ENCODE measurements at regions not wholly inside any gene's neighbourhood (a gene's known extent, or its start where the extent isn't known, plus 50 kb on each side); places are given as distances from the start of the nearest gene placed in this dataset.

GRCh38 chr6:134472046-134472445, 154.1 kb upstream of the SGK1 start:
- no peaks in the 10 kb centered on the region for H3K27me3 ChIP-seq (replicated peaks; ENCODE audit: insufficient read depth)
- no peak overlapping the region for H3K27ac ChIP-seq
- H3K4me3 ChIP-seq, result no peak overlapping the region
- 96 to 98% methylated on average over 3 of the region's 3 CpGs for WGBS, 2 experiments (ENCODE audit: low coverage in 1 of 2, low lambda C conversion rate in 2 of 2, missing lambda C conversion rate in 2 of 2)
- no peaks in the 10 kb centered on the region for H4K20me1 ChIP-seq (ENCODE audit: insufficient read depth)
- in situ Hi-C loops (cut with MboI), result no loop called here
- no peaks in the 10 kb centered on the region for H3K9me3 ChIP-seq (ENCODE audit: low read depth)
- no peak overlapping the region for H3K9ac ChIP-seq
- H3K79me2 ChIP-seq (ENCODE audit: insufficient read depth), result no peaks in the 10 kb centered on the region
- no peak overlapping the region for H2AFZ ChIP-seq
- TF ChIP-seq EZH2 (IDR thresholded peaks at IDR 0.05; ENCODE audit: insufficient read depth, poor library complexity, severe bottlenecking) (no peak), EZH2phosphoT487 (IDR thresholded peaks at IDR 0.05; ENCODE audit: insufficient read depth, low read depth) (no peak)
- DNase-seq, result no peak
- no peaks in the 10 kb centered on the region for H3K36me3 ChIP-seq (ENCODE audit: low read depth)
- H3K4me1 ChIP-seq (ENCODE audit: insufficient read depth), result peaks cover 8% of the 10 kb centered on the region
- no peaks in the 10 kb centered on the region for H3F3A ChIP-seq (ENCODE audit: insufficient read depth)
- no peak overlapping the region for H3K4me2 ChIP-seq (ENCODE audit: unreplicated experiment)
- H3K9me2 ChIP-seq (ENCODE audit: insufficient read depth), result no peaks in the 10 kb centered on the region

- Histone ChIP-seq H3K36me3 (ENCODE audit: low read depth) (no peaks in the 10 kb centered on the region), H3K79me2 (ENCODE audit: insufficient read depth) (no peaks in the 10 kb centered on the region), H3K27me3 (replicated peaks; ENCODE audit: insufficient read depth) (no peaks in the 10 kb centered on the region), H3K4me1 (ENCODE audit: insufficient read depth) (peaks cover 19% of the 10 kb centered on the region), H2AFZ (no peak overlapping the region), H3K9me3 (ENCODE audit: low read depth) (no peaks in the 10 kb centered on the region), H3F3A (ENCODE audit: insufficient read depth) (peaks cover 10% of the 10 kb centered on the region; the same call in 1 of the 2 replicates), H3K9me2 (ENCODE audit: insufficient read depth) (no peaks in the 10 kb centered on the region), H3K4me3 (no peak overlapping the region), H3K4me2 (ENCODE audit: unreplicated experiment) (no peak overlapping the region), H3K27ac (no peak overlapping the region), H4K20me1 (ENCODE audit: insufficient read depth) (no peaks in the 10 kb centered on the region), H3K9ac (no peak overlapping the region)
- no peak for DNase-seq
- WGBS, 2 experiments (ENCODE audit: low coverage in 1 of 2, low lambda C conversion rate in 2 of 2, missing lambda C conversion rate in 2 of 2), result 92 to 95% methylated on average over 3 of the region's 3 CpGs
- TF ChIP-seq EZH2phosphoT487 (IDR thresholded peaks at IDR 0.05; ENCODE audit: insufficient read depth, low read depth) (no peak), EZH2 (IDR thresholded peaks at IDR 0.05; ENCODE audit: insufficient read depth, poor library complexity, severe bottlenecking) (no peak)
- in situ Hi-C loops (cut with MboI), result no loop called here
Observed at GRCh38 chr6:134470457-134470975, 152.6 kb upstream of the SGK1 start.

GRCh38 chr6:134469702-134470456, 152.0 kb upstream of the SGK1 start:
- H3K36me3 ChIP-seq (ENCODE audit: low read depth), result no peaks in the 10 kb centered on the region
- H4K20me1 ChIP-seq (ENCODE audit: insufficient read depth), result no peaks in the 10 kb centered on the region
- no peak overlapping the region for H3K4me2 ChIP-seq (ENCODE audit: unreplicated experiment)
- H3K9ac ChIP-seq, result no peak overlapping the region
- H2AFZ ChIP-seq, result no peak overlapping the region
- 90 to 91% methylated on average over 8 of the region's 8 CpGs for WGBS, 2 experiments (ENCODE audit: low coverage in 1 of 2, low lambda C conversion rate in 2 of 2, missing lambda C conversion rate in 2 of 2)
- TF ChIP-seq EZH2 (IDR thresholded peaks at IDR 0.05; ENCODE audit: insufficient read depth, poor library complexity, severe bottlenecking) (no peak), EZH2phosphoT487 (IDR thresholded peaks at IDR 0.05; ENCODE audit: insufficient read depth, low read depth) (no peak)
- H3K27ac ChIP-seq, result no peak overlapping the region
- no peaks in the 10 kb centered on the region for H3K9me2 ChIP-seq (ENCODE audit: insufficient read depth)
- H3K79me2 ChIP-seq (ENCODE audit: insufficient read depth), result no peaks in the 10 kb centered on the region
- in situ Hi-C loops (cut with MboI), result no loop called here
- peaks cover 25% of the 10 kb centered on the region for H3K4me1 ChIP-seq (ENCODE audit: insufficient read depth)
- DNase-seq, result no peak
- H3K4me3 ChIP-seq, result no peak overlapping the region
- no peaks in the 10 kb centered on the region for H3K9me3 ChIP-seq (ENCODE audit: low read depth)
- H3F3A ChIP-seq (ENCODE audit: insufficient read depth), result peaks cover 10% of the 10 kb centered on the region; the same call in 1 of the 2 replicates
- H3K27me3 ChIP-seq (replicated peaks; ENCODE audit: insufficient read depth), result no peaks in the 10 kb centered on the region

GRCh38 chr6:134468633-134469032, 150.7 kb upstream of the SGK1 start:
- H3K4me2 ChIP-seq (ENCODE audit: unreplicated experiment), result no peak overlapping the region
- no peak overlapping the region for H3K27ac ChIP-seq
- no peak overlapping the region for H3K9ac ChIP-seq
- in situ Hi-C loops (cut with MboI), result no loop called here
- no peaks in the 10 kb centered on the region for H3K9me2 ChIP-seq (ENCODE audit: insufficient read depth)
- H4K20me1 ChIP-seq (ENCODE audit: insufficient read depth), result no peaks in the 10 kb centered on the region
- H3F3A ChIP-seq (ENCODE audit: insufficient read depth), result peaks cover 10% of the 10 kb centered on the region; the same call in 1 of the 2 replicates
- no peak overlapping the region for H3K4me3 ChIP-seq
- H3K79me2 ChIP-seq (ENCODE audit: insufficient read depth), result no peaks in the 10 kb centered on the region
- no peak for TF ChIP-seq EZH2 (IDR thresholded peaks at IDR 0.05; ENCODE audit: insufficient read depth, poor library complexity, severe bottlenecking)
- TF ChIP-seq EZH2phosphoT487 (IDR thresholded peaks at IDR 0.05; ENCODE audit: insufficient read depth, low read depth), result no peak
- H2AFZ ChIP-seq, result no peak overlapping the region
- no peaks in the 10 kb centered on the region for H3K9me3 ChIP-seq (ENCODE audit: low read depth)
- no peak for DNase-seq
- 88 to 94% methylated on average over 1 of the region's 1 CpG for WGBS, 2 experiments (ENCODE audit: low coverage in 1 of 2, low lambda C conversion rate in 2 of 2, missing lambda C conversion rate in 2 of 2)
- no peaks in the 10 kb centered on the region for H3K36me3 ChIP-seq (ENCODE audit: low read depth)
- H3K27me3 ChIP-seq (replicated peaks; ENCODE audit: insufficient read depth), result no peaks in the 10 kb centered on the region
- peaks cover 30% of the 10 kb centered on the region for H3K4me1 ChIP-seq (ENCODE audit: insufficient read depth)
